K562 (cell line): ENCODE measurements at regions not wholly inside any gene's neighbourhood (a gene's known extent, or its start where the extent isn't known, plus 50 kb on each side); places are given as distances from the start of the nearest gene placed in this dataset.

Source experiments
- ATAC-seq: fragments of 200-7000 bp; cut with Tn5 transposase; 3 replicates; pipeline ENCODE4 v1.9.1; 2020; ENCODE audit warnings: moderate library complexity
- BruUV-seq: library from RNA; stranded (reverse); fragments of 400-500 nt; replicated peaks from 2 replicates; lab custom pipeline; 2021; lab: Mats Ljungman, UMichigan
- CTCF ChIA-PET: fragments of 300-600 bp; formaldehyde crosslinking; extraction: SDS; loops from one replicate; lab custom pipeline; 2021; ENCODE audit warnings: low intra/inter-chr PET ratio; lab: Yijun Ruan, JAX
- POLR2A ChIA-PET: fragments of 300-600, 350-650 bp; sonication (Branson Sonifier 250); formaldehyde crosslinking; extraction: SDS; loops from one replicate; lab custom pipeline; 2021; ENCODE audit warnings: antibody characterized with exemption, inconsistent platforms; lab: Yijun Ruan, JAX
- DNase-seq, 4 experiments: peaks; one replicate each; pipeline versions ENCODE4 v3.0.0 to v3.0.0-alpha.2; 2011 to 2018; ENCODE audit warnings: low spot score in 3 of 4, mixed read lengths in 3 of 4; ENCODE audit errors: extremely low read depth in 1 of 4
- FAIRE-seq: peaks from 2 replicates; lab custom pipeline; 2011; peaks lifted over from hg19 to GRCh38; lab: Jason Lieb, UNC
- H2AFZ ChIP-seq: 2 replicates; pipeline ENCODE4 v1.6.0; 2011; ENCODE audit warnings: low read depth, low read length, control low read depth, inconsistent platforms
- H3K27ac ChIP-seq: fragments of 200-600 bp; 3 replicates; pipeline ENCODE4 v1.8.0; 2011; ENCODE audit warnings: low read depth, mild to moderate bottlenecking, control low read depth, inconsistent platforms, low read length, moderate library complexity, mixed read lengths; ENCODE audit errors: extremely low read depth
- H3K27me3 ChIP-seq, 2 experiments: fragments of 300-600 bp in 1 of 2; 2 replicates in 1 of 2; 3 replicates in 1 of 2; pipeline versions ENCODE4 v1.6.0 to v1.8.0; 2011; ENCODE audit warnings: inconsistent platforms in 2 of 2, low read length in 2 of 2, mild to moderate bottlenecking in 1 of 2, mixed read lengths in 1 of 2, moderate library complexity in 1 of 2; ENCODE audit not compliant: control insufficient read depth in 2 of 2, insufficient read depth in 2 of 2
- H3K36me3 ChIP-seq: fragments of 300-600 bp; 3 replicates; pipeline ENCODE4 v1.8.0; 2011; ENCODE audit warnings: mild to moderate bottlenecking, low read length, inconsistent platforms; ENCODE audit not compliant: control insufficient read depth, insufficient read depth
- H3K4me1 ChIP-seq, 2 experiments: fragments of 200-600 bp in 1 of 2; replicated peaks in 1 of 2; 2 replicates in 1 of 2; 3 replicates in 1 of 2; pipeline versions ENCODE4 v1.5.1 to v1.8.0; 2011; ENCODE audit warnings: inconsistent platforms in 2 of 2, low read length in 2 of 2, mild to moderate bottlenecking in 1 of 2, mixed read lengths in 1 of 2, moderate library complexity in 1 of 2; ENCODE audit not compliant: control insufficient read depth in 2 of 2, insufficient read depth in 2 of 2
- H3K4me2 ChIP-seq: 2 replicates; pipeline ENCODE4 v1.6.1; 2011; ENCODE audit warnings: low read length, control low read depth, inconsistent platforms, mixed read lengths; ENCODE audit not compliant: insufficient read depth
- H3K4me3 ChIP-seq: fragments of 200-600 bp; sonication (generic), shearing (Covaris generic); 2 replicates; pipeline ENCODE4 v1.5.1; 2016; ENCODE audit warnings: control low read depth, inconsistent platforms
- H3K79me2 ChIP-seq: fragments of 200-600 bp; 3 replicates; pipeline ENCODE4 v1.8.0; 2011; ENCODE audit warnings: low read length, inconsistent platforms; ENCODE audit not compliant: control insufficient read depth, insufficient read depth
- H3K9ac ChIP-seq, 2 experiments: 2 replicates each; pipeline versions ENCODE4 v1.6.0 to v1.6.1; 2011; ENCODE audit warnings: low read depth in 2 of 2, low read length in 2 of 2, control low read depth in 1 of 2, inconsistent platforms in 1 of 2, mild to moderate bottlenecking in 1 of 2, mixed read lengths in 1 of 2; ENCODE audit not compliant: insufficient read depth in 1 of 2
- H3K9me1 ChIP-seq: one replicate; pipeline ENCODE4 v1.6.0; 2011; ENCODE audit warnings: inconsistent platforms, mild to moderate bottlenecking, low read length, moderate library complexity; ENCODE audit not compliant: control insufficient read depth, insufficient read depth
- H3K9me3 ChIP-seq: replicated peaks from 2 replicates; pipeline ENCODE4 v1.5.1; 2011; ENCODE audit warnings: low read depth, low read length, inconsistent platforms; ENCODE audit not compliant: control insufficient read depth, insufficient read depth
- H4K20me1 ChIP-seq: replicated peaks from 2 replicates; pipeline ENCODE4 v1.6.1; 2011; ENCODE audit warnings: low read length, inconsistent platforms, mixed read lengths; ENCODE audit not compliant: control insufficient read depth, insufficient read depth
- RBM25 ChIP-seq: fragments of 200-400 bp; formaldehyde crosslinking; IDR thresholded peaks from 2 replicates; pipeline ENCODE4 v1.6.1; 2018; ENCODE audit warnings: low read length, low read depth, moderate library complexity; ENCODE audit not compliant: severe bottlenecking
- SIX5 ChIP-seq, 2 experiments: IDR thresholded peaks; 2 replicates each; pipeline ENCODE4 v1.6.1; 2011; ENCODE audit warnings: low read length in 2 of 2, borderline replicate concordance in 1 of 2, low read depth in 1 of 2, mild to moderate bottlenecking in 1 of 2, moderate library complexity in 1 of 2; ENCODE audit not compliant: insufficient read depth in 1 of 2
- ZFPM2 ChIP-seq: fragments of 250-450 bp; sonication (Bioruptor Pico); IDR thresholded peaks from 2 replicates; pipeline ENCODE4 v1.5.1; 2022; ENCODE audit warnings: mild to moderate bottlenecking
- WGBS: fragments of 100-300 bp; shearing (Covaris generic); methylation state at CpG from one replicate; pipeline ENCODE4 v1.1.6; 2016; ENCODE audit warnings: low coverage, mixed read lengths; ENCODE audit not compliant: insufficient coverage; ENCODE audit errors: missing lambda C conversion rate; 5-methylcytosine and 5-hydroxymethylcytosine counted together
- in situ Hi-C: fragments of 300-500 bp; cut with MboI; formaldehyde crosslinking; loops from 4 replicates; pipeline ENCODE4 v1.15.0; 2018; ENCODE audit warnings: inconsistent platforms, mixed read lengths
- intact Hi-C: fragments of 100-400 bp; cut with micrococcal nuclease; formaldehyde crosslinking; loops from 2 replicates; pipeline ENCODE4 v1.14.2; 2022
- TF ChIP-seq, protein P1 (sequence below): IDR thresholded peaks from 2 replicates; pipeline ENCODE4 v1.6.1; 2016; ENCODE audit warnings: missing genetic modification characterization, missing compliant biosample characterization

DNA sequence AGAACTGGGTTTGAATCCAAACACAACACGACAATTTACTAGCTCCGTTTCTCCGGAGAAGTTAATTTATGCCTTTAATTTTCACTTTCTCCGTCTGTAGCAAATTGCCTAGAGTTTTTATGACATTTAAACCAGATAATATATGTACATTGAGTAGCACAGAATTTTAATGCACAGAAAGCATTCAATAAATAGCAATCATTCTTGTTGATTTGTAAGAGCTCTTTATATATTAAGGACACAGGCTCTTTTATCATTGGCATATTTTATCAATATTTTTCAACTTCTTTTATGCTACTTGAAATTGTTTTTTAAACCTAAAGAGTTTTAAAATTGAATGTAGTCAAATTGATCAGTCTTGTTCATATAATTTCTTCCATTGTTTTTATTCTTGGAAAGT lies 99.6 kb upstream of the PPP2R3B start:
- ATAC-seq = no peak
- Histone ChIP-seq H2AFZ (no peak overlapping the region), H3K27ac (no peak overlapping the region), H3K4me3 (no peak overlapping the region), H3K36me3 (no peaks in the 10 kb centered on the region), H3K9me3 (no peaks in the 10 kb centered on the region), H3K79me2 (no peaks in the 10 kb centered on the region), H3K9me1 (no peaks in the 10 kb centered on the region), H3K4me2 (no peak overlapping the region), H4K20me1 (no peaks in the 10 kb centered on the region), H3K27me3 (no peaks in the 10 kb centered on the region), H3K4me1 (no peaks in the 10 kb centered on the region), H3K9ac (no peak overlapping the region)
- no peak for FAIRE-seq
- no peak for DNase-seq
- in situ Hi-C loops = no loop called here
- 16% methylated on average over 4 of the region's 4 CpGs for WGBS
- no TSS peak for BruUV-seq
- ChIA-PET POLR2A (no interaction called here), CTCF (no interaction called here)
- TF ChIP-seq RBM25 (peak; percentile 84), SIX5 (IDR thresholded peaks at IDR 0.05; ENCODE audit: borderline replicate concordance in 1 of 2, insufficient read depth in 1 of 2, low read depth in 1 of 2, low read length in 2 of 2) (no peak)
- intact Hi-C loops = no loop called here

DNA sequence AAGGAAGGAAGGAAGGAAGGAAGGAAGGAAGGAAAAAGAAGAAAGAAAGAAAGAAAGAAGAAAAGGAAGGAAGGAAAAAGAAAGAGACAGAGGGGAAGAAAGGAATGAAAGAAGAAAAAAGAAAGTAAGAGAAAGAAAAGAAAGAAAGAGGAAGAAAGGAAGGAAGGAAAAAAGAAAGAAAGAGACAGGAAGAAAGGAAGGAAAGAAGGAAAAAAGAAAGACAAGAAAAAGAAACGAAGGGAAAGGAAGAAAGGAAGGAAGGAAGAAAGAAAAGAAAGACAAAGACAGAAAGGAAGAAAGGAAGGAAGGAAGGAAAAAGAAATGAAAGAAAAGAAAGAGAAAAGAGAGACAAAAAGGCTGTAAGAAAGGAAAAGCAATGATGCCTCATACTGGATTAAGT lies 101.1 kb upstream of the PPP2R3B start:
- Histone ChIP-seq H3K36me3 (no peaks in the 10 kb centered on the region), H3K4me3 (no peak overlapping the region), H3K9ac (no peak overlapping the region), H3K79me2 (no peaks in the 10 kb centered on the region), H3K4me2 (no peak overlapping the region), H2AFZ (no peak overlapping the region), H3K4me1 (no peaks in the 10 kb centered on the region), H3K27ac (no peak overlapping the region), H3K27me3 (no peaks in the 10 kb centered on the region), H4K20me1 (no peaks in the 10 kb centered on the region), H3K9me1 (no peaks in the 10 kb centered on the region), H3K9me3 (no peaks in the 10 kb centered on the region)
- no peak for FAIRE-seq
- DNase-seq = no peak
- CTCF ChIA-PET = no interaction called here
- 0% methylated on average over 1 of the region's 1 CpG for WGBS
- TF ChIP-seq, protein P1, sequence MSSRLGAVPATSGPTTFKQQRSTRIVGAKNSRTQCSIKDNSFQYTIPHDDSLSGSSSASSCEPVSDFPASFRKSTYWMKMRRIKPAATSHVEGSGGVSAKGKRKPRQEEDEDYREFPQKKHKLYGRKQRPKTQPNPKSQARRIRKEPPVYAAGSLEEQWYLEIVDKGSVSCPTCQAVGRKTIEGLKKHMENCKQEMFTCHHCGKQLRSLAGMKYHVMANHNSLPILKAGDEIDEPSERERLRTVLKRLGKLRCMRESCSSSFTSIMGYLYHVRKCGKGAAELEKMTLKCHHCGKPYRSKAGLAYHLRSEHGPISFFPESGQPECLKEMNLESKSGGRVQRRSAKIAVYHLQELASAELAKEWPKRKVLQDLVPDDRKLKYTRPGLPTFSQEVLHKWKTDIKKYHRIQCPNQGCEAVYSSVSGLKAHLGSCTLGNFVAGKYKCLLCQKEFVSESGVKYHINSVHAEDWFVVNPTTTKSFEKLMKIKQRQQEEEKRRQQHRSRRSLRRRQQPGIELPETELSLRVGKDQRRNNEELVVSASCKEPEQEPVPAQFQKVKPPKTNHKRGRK (tag) = peak; percentile 77
- TF ChIP-seq ZFPM2 = no peak
- no TSS peak for BruUV-seq
- POLR2A ChIA-PET = no interaction called here
- in situ Hi-C loops = no loop called here
- no peak for ATAC-seq
- intact Hi-C loops = no loop called here
